GM08714 (cell line): ENCODE measurements at regions not wholly inside any gene's neighbourhood (a gene's known extent, or its start where the extent isn't known, plus 50 kb on each side); places are given as distances from the start of the nearest gene placed in this dataset.
"Not testable (repeated sequence)": the region's sequence is repeated elsewhere in the genome, so short reads cannot be mapped to it uniquely, and the experiment has no call there.

ENCODE experiments used
- H3K4me3 ChIP-seq: fragments of 200-500 bp; sonication (Bioruptor generic); 2 replicates; pipeline ENCODE4 v1.5.1; 2014; ENCODE audit warnings: mild to moderate bottlenecking, low read length, inconsistent platforms
- ZNF274 ChIP-seq: IDR thresholded peaks from 2 replicates; pipeline ENCODE4 v1.6.1; 2012; ENCODE audit warnings: mild to moderate bottlenecking, low read depth, low read length

GRCh38 chr7:124251636-124252035 lies 218.8 kb upstream of the TMEM229A start:
- TF ChIP-seq ZNF274, result no peak
- H3K4me3 ChIP-seq, result no peak overlapping the region

- TF ChIP-seq ZNF274, result no peak
- H3K4me3 ChIP-seq, result no peak overlapping the region
Measured at GRCh38 chr7:124250297-124251034, 217.6 kb upstream of the TMEM229A start.

GRCh38 chr7:124247691-124248090 lies 214.8 kb upstream of the TMEM229A start:
- no peak for TF ChIP-seq ZNF274
- no peak overlapping the region for H3K4me3 ChIP-seq

GRCh38 chr7:124246262-124246863 lies 213.5 kb upstream of the TMEM229A start:
- H3K4me3 ChIP-seq, result no peak overlapping the region
- TF ChIP-seq ZNF274, result no peak

GRCh38 chr7:124244469-124244868 lies 211.6 kb upstream of the TMEM229A start:
- H3K4me3 ChIP-seq, result not testable (repeated sequence)

GRCh38 chr7:124219681-124220080 lies 186.8 kb upstream of the TMEM229A start:
- H3K4me3 ChIP-seq, result no peak overlapping the region
- no peak for TF ChIP-seq ZNF274

- H3K4me3 ChIP-seq, result no peak overlapping the region
- no peak for TF ChIP-seq ZNF274
Measured at GRCh38 chr7:124208642-124209041, 175.8 kb upstream of the TMEM229A start.

- H3K4me3 ChIP-seq, result no peak overlapping the region
Measured at GRCh38 chr7:124208173-124208572, 175.3 kb upstream of the TMEM229A start.

GRCh38 chr7:124205526-124205925 lies 172.7 kb upstream of the TMEM229A start:
- H3K4me3 ChIP-seq, result no peak overlapping the region
- TF ChIP-seq ZNF274, result no peak

More at GRCh38 chr7:124208173-124208572, 175.3 kb upstream of the TMEM229A start:
- TF ChIP-seq ZNF274, result no peak

- TF ChIP-seq ZNF274, result no peak
- H3K4me3 ChIP-seq, result no peak overlapping the region
Measured at GRCh38 chr7:124202546-124202945, 169.7 kb upstream of the TMEM229A start.

GRCh38 chr7:124201768-124202349 lies 169.0 kb upstream of the TMEM229A start:
- no peak for TF ChIP-seq ZNF274
- H3K4me3 ChIP-seq, result no peak overlapping the region

GRCh38 chr7:124196519-124196918 lies 163.7 kb upstream of the TMEM229A start:
- H3K4me3 ChIP-seq, result no peak overlapping the region
- TF ChIP-seq ZNF274, result no peak

GRCh38 chr7:124192885-124193284 lies 160.0 kb upstream of the TMEM229A start:
- no peak overlapping the region for H3K4me3 ChIP-seq
- no peak for TF ChIP-seq ZNF274

- no peak for TF ChIP-seq ZNF274
- H3K4me3 ChIP-seq, result no peak overlapping the region
Measured at GRCh38 chr7:124191713-124192112, 158.8 kb upstream of the TMEM229A start.

- no peak for TF ChIP-seq ZNF274
- H3K4me3 ChIP-seq, result no peak overlapping the region
Measured at GRCh38 chr7:124191030-124191429, 158.2 kb upstream of the TMEM229A start.
